GM18505 (cell line): ENCODE measurements at regions not wholly inside any gene's neighbourhood (a gene's known extent, or its start where the extent isn't known, plus 50 kb on each side); places are given as distances from the start of the nearest gene placed in this dataset.

Source experiments
- ATAC-seq: cut with Tn5 transposase; IDR thresholded peaks from one replicate; pipeline ENCODE4 v1.9.1; 2021; ENCODE audit not compliant: unreplicated experiment
- POLR2A ChIP-seq: IDR thresholded peaks from 4 replicates; pipeline ENCODE4 v1.6.1; 2011; ENCODE audit warnings: borderline replicate concordance; ENCODE audit not compliant: insufficient read depth, insufficient read length; ENCODE audit errors: extremely low read depth

DNA sequence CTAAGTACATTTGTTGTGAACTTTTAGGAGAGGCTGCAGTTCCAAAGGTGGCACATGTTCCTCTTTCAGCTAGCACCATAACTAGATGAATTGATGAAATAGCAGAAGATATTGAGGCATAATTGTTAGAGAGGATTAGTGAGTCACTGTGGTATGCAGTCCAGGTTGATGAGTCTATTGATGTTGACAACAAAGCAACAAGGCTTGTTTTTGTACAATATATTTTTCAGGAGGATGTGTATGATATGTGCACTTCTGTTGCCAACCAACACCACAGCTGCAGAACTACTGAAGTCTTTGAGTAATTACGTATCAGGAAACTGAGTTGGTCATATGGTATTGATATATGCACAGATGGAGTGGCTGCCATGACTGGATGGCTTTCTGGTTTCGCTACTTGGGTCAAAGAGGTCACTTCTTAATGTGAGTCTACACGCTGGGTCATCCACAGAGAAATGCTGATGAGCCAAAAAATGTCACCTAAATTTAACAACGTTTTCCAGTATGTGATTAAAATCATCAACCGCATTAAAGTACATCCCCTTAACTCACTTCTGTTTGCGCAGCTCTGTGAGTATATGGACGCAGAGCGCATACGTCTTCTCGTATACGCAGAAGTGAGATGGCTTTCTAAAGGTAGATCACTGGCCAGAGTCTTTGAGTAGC is 261.3 kb upstream of the ANO5 start:
- no peak for TF ChIP-seq POLR2A
- ATAC-seq = no peak

DNA sequence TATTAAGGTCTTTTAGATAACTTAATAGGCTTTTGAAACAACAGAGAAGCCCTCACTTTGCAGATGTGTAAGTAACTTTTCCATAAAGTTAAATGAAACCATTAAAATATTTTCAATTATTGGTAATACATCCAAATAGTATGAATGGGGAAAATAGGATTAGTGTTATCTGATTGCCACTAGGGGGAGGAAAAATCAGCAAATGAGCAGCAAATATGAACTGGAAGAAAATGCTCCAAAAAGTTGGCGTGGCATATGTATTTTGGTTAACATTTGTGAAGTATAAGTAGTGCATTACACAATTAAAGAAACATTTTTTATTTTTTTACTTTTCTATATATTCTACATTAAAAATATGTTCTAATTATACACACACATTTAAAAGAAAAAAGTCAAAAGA is 259.8 kb upstream of the ANO5 start:
- no peak for ATAC-seq
- no peak for TF ChIP-seq POLR2A

DNA sequence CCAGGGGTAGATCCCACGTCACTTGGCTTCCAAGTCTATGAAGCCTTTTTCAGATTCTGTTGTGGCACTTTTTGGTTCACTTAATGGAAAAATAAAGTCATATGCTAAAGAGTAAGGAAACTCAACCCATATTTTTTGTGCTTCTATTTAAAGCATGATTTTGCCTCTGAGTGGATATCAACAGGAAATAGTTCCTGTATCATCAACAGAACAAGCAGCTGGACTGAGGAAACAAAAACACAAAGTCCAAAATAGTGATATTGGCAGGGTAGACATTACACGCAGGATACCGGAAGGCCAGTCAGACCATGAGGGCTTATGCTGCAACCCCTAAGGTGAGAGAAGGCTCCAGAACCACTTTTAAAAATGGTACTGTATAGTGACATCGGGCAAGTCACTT is 248.3 kb upstream of the ANO5 start:
- TF ChIP-seq POLR2A = no peak
- ATAC-seq = no peak

DNA sequence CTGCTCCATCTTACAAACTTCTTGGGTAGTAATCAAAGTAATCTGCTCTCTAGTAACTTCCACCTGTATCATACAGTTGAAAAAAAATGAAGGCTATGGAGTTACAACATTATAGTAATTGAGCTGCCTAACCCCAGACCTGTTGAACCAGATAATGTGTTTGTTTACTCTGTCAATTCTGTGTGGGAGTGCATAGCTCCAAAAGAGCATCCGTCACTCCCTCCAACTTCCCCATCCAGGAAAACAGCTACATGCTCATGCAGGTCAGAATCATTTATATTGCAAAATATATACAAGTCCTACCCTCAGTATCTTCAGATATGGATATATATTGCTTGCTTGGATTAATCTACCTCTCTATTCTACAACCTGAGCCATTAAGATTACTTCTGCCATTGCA is 244.0 kb upstream of the ANO5 start:
- ATAC-seq = no peak
- TF ChIP-seq POLR2A = no peak

DNA sequence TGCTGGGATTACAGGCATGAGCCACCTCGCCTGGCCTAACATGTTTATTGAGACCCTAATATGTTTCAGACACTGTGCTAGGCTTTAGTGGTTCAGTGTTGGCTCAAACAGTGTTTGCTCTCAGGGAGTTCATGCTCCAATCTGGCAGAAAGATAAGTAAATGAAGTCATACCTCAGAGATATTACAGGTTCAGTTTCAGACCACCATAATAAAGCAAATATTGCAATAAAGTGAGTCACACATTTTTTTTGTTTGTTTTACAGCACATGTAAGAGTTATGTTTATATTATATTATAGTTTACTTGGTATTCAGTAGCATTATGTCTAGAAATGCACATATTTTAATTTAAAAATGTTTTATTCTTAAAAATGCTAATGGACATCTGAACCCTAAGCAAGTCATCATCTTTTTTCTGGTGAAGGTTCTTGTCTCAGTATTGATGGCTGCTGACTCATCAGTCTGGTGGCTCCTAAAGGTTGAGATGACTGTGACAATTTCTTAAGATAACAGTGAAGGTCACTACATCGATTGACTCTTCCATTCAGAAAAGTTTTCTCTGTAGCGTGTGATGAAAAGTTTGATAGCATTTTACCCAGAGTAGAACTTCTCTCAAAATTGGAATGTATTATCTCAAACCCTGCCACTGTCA is 243.0 kb upstream of the ANO5 start:
- ATAC-seq = no peak
- TF ChIP-seq POLR2A = no peak

DNA sequence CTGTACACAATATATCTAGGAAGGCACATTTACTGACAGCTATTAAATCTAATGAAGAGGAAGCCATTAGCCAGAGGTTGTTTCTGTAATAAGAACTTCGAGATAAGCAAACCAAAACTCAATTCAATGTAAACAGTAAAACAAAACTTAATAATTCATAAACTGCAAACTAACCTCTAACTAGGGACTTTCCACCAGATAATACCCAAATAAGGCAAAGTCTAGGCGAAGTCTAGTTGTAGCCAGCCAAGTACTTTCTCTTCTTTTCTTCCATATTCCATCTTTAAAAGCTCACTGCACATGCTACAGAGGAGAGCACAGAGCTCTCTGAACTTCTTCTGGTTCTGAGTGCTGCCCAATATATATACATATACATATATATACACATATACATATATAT is 229.9 kb upstream of the ANO5 start:
- ATAC-seq = no peak
- no peak for TF ChIP-seq POLR2A

DNA sequence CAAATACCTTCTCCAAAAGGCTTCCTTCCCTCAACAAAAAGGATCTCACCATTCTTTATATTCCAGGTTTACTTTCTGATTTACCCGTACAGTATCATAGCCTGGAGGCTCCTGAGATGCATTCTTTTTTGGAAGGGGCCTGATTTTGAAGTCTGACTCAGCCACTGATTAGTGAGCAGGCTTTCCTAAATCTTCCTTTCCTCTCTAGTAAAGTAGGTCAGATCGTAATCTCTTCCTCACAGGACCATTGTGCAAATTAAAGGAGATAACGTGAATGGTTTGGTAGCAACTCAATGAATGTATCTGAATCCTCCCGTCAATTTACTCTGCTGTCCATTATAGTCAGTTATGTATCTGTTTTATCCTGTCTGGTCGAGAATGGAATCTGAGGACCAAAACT is 227.7 kb upstream of the ANO5 start:
- TF ChIP-seq POLR2A = no peak
- no peak for ATAC-seq

DNA sequence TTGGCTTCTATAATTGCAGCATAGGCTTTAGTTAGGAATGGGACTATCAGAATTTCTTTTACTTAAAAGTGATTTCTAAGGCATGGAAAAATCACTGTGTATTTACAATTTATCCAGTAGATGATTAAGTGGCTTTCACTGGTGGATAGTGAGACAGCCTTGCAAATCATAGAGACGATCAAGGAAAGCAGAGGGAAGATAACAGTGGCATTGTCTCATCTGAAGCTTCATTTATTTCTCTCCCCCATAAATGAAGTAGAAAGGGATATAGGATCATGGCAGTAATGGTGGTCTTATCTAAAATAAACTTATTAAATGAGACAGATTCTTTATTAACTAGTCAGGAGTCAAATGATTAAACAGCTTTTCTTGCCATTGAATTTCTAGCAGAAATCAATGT is 224.2 kb upstream of the ANO5 start:
- no peak for ATAC-seq
- no peak for TF ChIP-seq POLR2A

DNA sequence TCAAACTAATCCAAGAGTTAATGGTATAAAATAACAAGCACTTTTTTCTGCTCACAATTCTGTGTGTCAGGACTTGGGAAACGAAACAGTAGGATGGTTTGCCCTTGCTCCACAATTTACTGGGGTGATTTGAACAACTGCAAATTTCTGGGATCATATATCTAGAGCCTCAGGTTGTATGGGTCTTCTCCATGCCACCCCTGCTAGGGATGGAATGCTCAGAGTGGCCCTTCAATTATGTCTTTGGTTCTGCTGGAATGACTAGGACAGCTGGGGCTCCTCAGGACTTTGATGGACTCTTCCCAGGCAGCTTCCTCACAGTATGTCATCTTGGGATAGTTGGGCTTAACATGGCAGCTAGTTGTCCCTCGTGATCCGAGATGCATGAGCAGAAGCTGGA is 223.0 kb upstream of the ANO5 start:
- ATAC-seq = no peak
- TF ChIP-seq POLR2A = no peak

DNA sequence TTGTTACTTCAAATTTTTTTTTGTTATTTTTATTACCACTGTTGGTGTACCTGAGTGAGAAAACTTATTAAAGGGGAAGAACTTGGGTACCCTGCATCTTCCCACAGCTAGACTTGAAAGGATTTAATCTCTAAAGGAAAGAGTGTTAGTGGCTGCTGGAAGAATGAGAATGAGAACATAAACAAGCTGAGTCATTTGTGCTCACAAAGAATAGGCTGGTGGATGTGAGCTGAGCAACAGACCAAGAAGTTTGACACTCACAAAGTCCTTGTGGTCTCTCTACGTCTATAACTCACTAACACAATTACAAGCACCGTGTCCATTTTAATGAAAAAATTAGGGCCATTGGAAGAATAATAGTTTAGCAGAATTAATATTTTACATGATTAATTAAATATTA is 217.6 kb upstream of the ANO5 start:
- TF ChIP-seq POLR2A = no peak
- ATAC-seq = no peak

DNA sequence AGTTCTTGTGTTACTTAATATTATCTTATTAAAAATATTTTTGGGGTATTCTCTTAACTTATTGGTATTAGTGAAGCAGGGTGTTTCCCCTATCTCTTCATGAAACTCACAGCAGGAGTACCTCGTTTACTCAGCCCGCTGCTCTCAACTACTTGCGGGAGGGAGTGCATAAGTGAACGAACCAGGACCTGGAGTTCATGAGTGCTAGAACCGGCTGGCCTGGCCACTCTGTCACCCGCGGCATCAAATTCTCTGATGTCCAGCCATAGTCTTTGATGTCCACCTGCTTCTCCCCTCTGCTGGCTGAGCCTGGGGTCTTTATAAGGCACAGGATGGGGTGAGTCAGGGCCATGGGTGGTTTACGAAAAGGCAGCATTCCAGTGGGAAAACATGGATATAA is 216.7 kb upstream of the ANO5 start:
- ATAC-seq = no peak
- no peak for TF ChIP-seq POLR2A

DNA sequence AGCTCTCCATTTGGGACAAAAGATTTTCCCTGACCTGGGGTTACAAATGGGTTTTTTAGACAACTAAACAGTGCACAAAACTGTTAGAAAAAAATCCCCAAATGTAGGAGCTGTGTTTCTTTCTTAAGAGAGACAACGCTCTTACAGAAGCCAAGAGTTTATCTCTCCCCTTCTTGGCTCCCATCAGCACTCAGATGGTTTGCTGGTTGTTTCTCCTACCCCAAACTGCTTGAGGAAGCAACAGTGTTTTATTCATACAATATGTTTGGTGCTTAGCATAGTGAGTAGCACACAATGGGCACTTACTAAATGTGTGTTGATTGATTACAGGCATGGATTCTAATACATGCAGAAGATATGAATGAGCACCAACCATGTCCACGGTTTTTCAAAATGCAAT is 209.5 kb upstream of the ANO5 start:
- no peak for TF ChIP-seq POLR2A
- no peak for ATAC-seq

DNA sequence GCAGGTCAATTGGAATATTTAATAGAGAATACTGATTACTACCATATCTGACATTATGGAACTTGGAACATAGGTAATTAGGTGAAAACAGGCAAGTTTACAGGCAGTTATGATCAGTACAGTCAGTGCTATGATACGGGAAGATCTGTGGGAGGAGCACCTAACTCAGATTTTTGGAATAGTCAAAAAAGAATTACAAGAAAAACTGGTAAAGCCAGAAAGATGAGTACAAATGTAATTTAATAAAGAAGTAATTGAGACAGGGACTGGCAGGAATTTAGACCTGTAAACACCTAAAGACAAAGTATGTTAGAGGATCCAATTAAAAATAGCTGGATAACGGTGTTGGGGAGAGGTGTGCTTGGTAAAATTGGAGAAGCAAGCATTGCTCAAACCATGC is 206.5 kb upstream of the ANO5 start:
- ATAC-seq = no peak
- TF ChIP-seq POLR2A = no peak

DNA sequence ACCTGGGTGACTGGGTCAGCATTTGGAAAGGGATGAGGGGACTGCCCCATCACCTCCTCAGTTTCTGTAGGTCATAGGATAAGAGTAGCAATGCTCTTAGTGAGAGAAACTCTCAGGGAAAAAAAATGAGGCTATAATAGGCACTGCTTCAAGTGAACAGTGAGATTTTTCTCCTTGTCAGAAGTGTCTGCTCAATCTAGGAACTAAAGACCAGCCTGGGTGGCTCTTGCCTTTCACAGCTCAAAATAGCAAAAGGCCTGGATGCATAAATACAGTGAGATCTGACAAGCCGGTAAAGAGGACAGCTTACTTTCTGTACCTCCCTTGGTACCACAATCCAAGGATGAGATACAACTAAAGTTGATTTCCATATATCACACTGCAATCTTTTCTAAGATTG is 205.6 kb upstream of the ANO5 start:
- no peak for TF ChIP-seq POLR2A
- ATAC-seq = no peak
